ENCODE measurements at regions not wholly inside any gene's neighbourhood (a gene's known extent, or its start where the extent isn't known, plus 50 kb on each side); places are given as distances from the start of the nearest gene placed in this dataset.

DNA sequence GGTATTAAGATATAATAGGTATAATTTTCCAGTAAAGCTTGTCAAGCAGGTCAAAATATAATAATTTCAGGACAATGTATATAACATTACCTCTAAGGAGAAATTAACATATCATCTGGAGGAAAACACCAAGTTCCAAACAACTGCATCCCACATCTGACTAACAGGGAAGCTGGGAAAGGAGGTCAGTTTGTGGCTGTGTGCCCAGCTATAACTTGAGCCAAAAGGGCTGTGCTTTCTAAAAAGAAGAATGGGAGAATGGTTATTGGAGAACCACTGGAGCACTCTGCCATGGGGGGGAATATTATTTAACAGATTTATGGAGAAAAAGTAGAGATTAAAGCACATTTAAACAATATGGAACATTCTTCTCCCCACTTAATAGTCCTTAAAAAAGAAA lies 390.6 kb upstream of the PKDCC start:
- H3K27me3 ChIP-seq, result no peaks in the 10 kb centered on the region
- DNase-seq, result no peak
- TF ChIP-seq, protein P1, sequence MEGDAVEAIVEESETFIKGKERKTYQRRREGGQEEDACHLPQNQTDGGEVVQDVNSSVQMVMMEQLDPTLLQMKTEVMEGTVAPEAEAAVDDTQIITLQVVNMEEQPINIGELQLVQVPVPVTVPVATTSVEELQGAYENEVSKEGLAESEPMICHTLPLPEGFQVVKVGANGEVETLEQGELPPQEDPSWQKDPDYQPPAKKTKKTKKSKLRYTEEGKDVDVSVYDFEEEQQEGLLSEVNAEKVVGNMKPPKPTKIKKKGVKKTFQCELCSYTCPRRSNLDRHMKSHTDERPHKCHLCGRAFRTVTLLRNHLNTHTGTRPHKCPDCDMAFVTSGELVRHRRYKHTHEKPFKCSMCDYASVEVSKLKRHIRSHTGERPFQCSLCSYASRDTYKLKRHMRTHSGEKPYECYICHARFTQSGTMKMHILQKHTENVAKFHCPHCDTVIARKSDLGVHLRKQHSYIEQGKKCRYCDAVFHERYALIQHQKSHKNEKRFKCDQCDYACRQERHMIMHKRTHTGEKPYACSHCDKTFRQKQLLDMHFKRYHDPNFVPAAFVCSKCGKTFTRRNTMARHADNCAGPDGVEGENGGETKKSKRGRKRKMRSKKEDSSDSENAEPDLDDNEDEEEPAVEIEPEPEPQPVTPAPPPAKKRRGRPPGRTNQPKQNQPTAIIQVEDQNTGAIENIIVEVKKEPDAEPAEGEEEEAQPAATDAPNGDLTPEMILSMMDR (IDR thresholded peaks at IDR 0.05), result no peak
- TF ChIP-seq POLR2A (IDR thresholded peaks at IDR 0.05), result no peak
- intact Hi-C loops (cut with DNase I; ENCODE audit: low total_unique reads), result no loop called here
- no peak overlapping the region for H3K27ac ChIP-seq
- H3K4me1 ChIP-seq, result no peaks in the 10 kb centered on the region
- H3K4me3 ChIP-seq, result no peak overlapping the region
- no peaks in the 10 kb centered on the region for H3K9me3 ChIP-seq
- no peaks in the 10 kb centered on the region for H3K36me3 ChIP-seq

DNA sequence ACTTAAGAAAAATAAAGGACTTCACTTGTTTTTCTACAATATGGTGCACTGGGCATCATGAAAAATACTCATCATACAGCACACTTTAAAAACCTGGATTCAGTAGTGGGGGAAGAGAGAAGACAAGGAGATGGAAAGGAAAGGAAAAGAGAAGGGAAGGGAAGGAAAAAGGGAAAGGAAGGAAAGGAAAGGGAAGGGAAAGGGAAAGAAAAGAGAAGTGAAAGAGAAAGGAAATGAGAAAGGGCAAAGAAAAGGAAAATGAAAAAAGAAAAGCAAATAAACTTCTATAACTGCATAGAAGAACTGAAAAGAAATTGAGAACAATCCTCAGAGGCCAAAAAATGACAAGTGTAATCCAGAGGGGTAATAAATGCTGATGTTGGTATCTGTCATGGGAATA lies 388.1 kb upstream of the PKDCC start:
- Histone ChIP-seq H3K27me3 (no peaks in the 10 kb centered on the region), H3K36me3 (no peaks in the 10 kb centered on the region), H3K4me1 (no peaks in the 10 kb centered on the region), H3K27ac (no peak overlapping the region), H3K4me3 (no peak overlapping the region), H3K9me3 (no peaks in the 10 kb centered on the region)
- TF ChIP-seq POLR2A (IDR thresholded peaks at IDR 0.05), result no peak
- TF ChIP-seq, protein P1 (IDR thresholded peaks at IDR 0.05), result no peak
- intact Hi-C loops (cut with DNase I; ENCODE audit: low total_unique reads), result no loop called here
- DNase-seq, result no peak

DNA sequence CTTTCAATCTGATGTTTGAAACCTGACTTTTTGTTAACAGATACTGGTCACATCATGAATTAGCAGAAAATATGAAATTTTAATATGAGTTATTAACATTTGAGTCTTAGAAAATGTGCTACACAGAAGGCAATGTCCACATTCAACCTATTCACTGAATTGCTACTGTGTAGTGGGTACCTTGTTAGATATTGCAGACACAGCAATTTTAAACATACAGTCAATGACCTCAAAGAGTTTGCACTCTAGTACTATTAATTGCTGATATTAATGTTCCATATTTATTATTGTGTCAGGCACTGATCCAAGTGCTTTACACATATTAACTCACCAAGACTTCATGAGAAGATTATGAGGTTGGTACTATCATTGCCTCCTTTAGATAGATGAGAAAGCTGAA lies 385.4 kb upstream of the PKDCC start:
- TF ChIP-seq, protein P1 (IDR thresholded peaks at IDR 0.05), result no peak
- TF ChIP-seq POLR2A (IDR thresholded peaks at IDR 0.05), result no peak

DNA sequence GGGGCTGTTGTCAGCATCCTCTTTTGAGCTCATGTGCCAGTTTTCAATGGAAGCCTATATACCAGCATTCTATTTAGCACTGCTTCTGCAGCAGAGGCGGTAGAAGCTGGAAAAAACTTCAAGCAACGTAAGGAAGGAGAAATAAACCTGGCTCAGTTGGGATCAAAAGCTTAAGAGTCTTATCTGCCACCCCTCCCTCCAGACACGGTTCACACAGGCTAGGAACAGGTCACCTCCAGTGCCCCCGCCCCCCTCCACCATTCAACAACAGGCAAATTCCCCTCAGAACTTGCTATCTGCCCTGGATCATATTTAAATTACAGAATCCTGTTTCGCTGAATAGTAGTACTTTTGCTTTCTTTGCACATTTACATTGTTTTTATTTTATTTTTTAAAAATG lies 384.8 kb upstream of the PKDCC start:
- no peaks in the 10 kb centered on the region for H3K36me3 ChIP-seq
- no peak for DNase-seq
- H3K4me1 ChIP-seq, result no peaks in the 10 kb centered on the region
- no peak for TF ChIP-seq POLR2A (IDR thresholded peaks at IDR 0.05)
- TF ChIP-seq, protein P1 (IDR thresholded peaks at IDR 0.05), result no peak
- H3K9me3 ChIP-seq, result no peaks in the 10 kb centered on the region
- H3K27me3 ChIP-seq, result no peaks in the 10 kb centered on the region
- intact Hi-C loops (cut with DNase I; ENCODE audit: low total_unique reads), result no loop called here
- H3K4me3 ChIP-seq, result no peak overlapping the region
- no peak overlapping the region for H3K27ac ChIP-seq

More for the DNA sequence above, 385.4 kb upstream of the PKDCC start:
- no peak for DNase-seq
- Histone ChIP-seq H3K27ac (no peak overlapping the region), H3K4me1 (no peaks in the 10 kb centered on the region), H3K4me3 (no peak overlapping the region), H3K27me3 (no peaks in the 10 kb centered on the region), H3K9me3 (no peaks in the 10 kb centered on the region), H3K36me3 (no peaks in the 10 kb centered on the region)
- intact Hi-C loops (cut with DNase I; ENCODE audit: low total_unique reads), result no loop called here

DNA sequence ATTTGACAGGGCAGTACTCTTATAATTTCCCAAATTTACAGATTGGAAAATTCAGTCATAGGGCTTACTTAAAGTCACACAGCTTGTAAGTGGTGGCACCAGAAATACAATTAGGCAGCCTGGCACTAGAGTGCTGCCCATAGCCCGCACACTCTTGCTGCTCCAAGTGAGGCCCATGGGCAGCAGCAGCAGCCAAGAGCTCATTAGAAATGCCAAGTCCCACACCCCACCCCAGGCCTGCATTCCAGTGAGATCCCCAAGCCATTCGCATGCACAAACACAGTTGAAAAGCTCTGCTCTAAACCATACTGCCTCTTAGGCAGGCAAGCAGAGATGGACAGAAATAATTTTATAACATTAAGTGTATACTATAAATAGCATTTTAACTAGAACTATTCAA lies 379.3 kb upstream of the PKDCC start:
- Histone ChIP-seq H3K9me3 (no peaks in the 10 kb centered on the region), H3K27ac (no peak overlapping the region), H3K4me1 (no peaks in the 10 kb centered on the region), H3K27me3 (no peaks in the 10 kb centered on the region), H3K4me3 (no peak overlapping the region), H3K36me3 (no peaks in the 10 kb centered on the region)
- DNase-seq, result no peak
- no peak for TF ChIP-seq POLR2A (IDR thresholded peaks at IDR 0.05)
- TF ChIP-seq, protein P1 (IDR thresholded peaks at IDR 0.05), result no peak
- intact Hi-C loops (cut with DNase I; ENCODE audit: low total_unique reads), result no loop called here

Data from uterus (tissue), 3 donors.